IMR-90 (cell line): ENCODE measurements at regions not wholly inside any gene's neighbourhood (a gene's known extent, or its start where the extent isn't known, plus 50 kb on each side); places are given as distances from the start of the nearest gene placed in this dataset.

Experiments
- ATAC-seq: fragments of 200-7000 bp; cut with Tn5 transposase; 2 replicates; pipeline ENCODE4 v1.9.1; 2020; ENCODE audit warnings: low read depth, mild to moderate bottlenecking, moderate library complexity
- BruUV-seq: library from RNA; stranded (reverse); fragments of 400-500 nt; replicated peaks from 2 replicates; lab custom pipeline; 2021; lab: Mats Ljungman, UMichigan
- CTCF ChIA-PET: fragments of 300-600 bp; formaldehyde crosslinking; extraction: SDS; loops from one replicate; lab custom pipeline; 2021; ENCODE audit warnings: antibody characterized with exemption; lab: Yijun Ruan, JAX
- POLR2A ChIA-PET: fragments of 300-600 bp; sonication (Branson Sonifier 250); formaldehyde crosslinking; loops from one replicate; lab custom pipeline; 2022; ENCODE audit warnings: antibody characterized with exemption; ENCODE audit not compliant: unreplicated experiment; lab: Charles Lee
- DNase-seq: peaks from one replicate; pipeline ENCODE4 v3.0.0; 2013
- H2AFZ ChIP-seq: replicated peaks from 2 replicates; pipeline ENCODE3; 2013; ENCODE audit warnings: low read length, mild to moderate bottlenecking; ENCODE audit not compliant: poor library complexity
- H2AK5ac ChIP-seq: 2 replicates; pipeline ENCODE4 v1.6.1; 2013; ENCODE audit warnings: low read depth, low read length, inconsistent platforms
- H2AK9ac ChIP-seq: replicated peaks from 2 replicates; pipeline ENCODE3; 2013; ENCODE audit warnings: mild to moderate bottlenecking, low read depth, low read length, moderate library complexity; ENCODE audit not compliant: poor library complexity
- H2BK120ac ChIP-seq: 2 replicates; pipeline ENCODE4 v1.6.1; 2013; ENCODE audit warnings: low read depth, low read length, inconsistent platforms
- H2BK15ac ChIP-seq: 3 replicates; pipeline ENCODE4 v1.6.1; 2013; ENCODE audit warnings: low read depth, low read length, inconsistent platforms
- H2BK20ac ChIP-seq: 2 replicates; pipeline ENCODE4 v1.6.1; 2013; ENCODE audit warnings: low read depth, mild to moderate bottlenecking, inconsistent platforms, low read length, moderate library complexity
- H2BK5ac ChIP-seq: 2 replicates; pipeline ENCODE4 v1.6.1; 2013; ENCODE audit warnings: mild to moderate bottlenecking, low read depth, low read length, inconsistent platforms; ENCODE audit not compliant: poor library complexity, severe bottlenecking
- H3K14ac ChIP-seq: replicated peaks from 2 replicates; pipeline ENCODE4 v1.6.1; 2013; ENCODE audit warnings: low read depth, low read length, inconsistent platforms
- H3K18ac ChIP-seq: 2 replicates; pipeline ENCODE4 v1.6.1; 2013; ENCODE audit warnings: low read depth, low read length, control low read depth
- H3K23ac ChIP-seq: 2 replicates; pipeline ENCODE4 v1.6.1; 2013; ENCODE audit warnings: low read depth, low read length, inconsistent platforms
- H3K27ac ChIP-seq: 2 replicates; pipeline ENCODE4 v1.5.1; 2013; ENCODE audit warnings: mild to moderate bottlenecking, control low read depth, low read length; ENCODE audit not compliant: insufficient read depth
- H3K27me3 ChIP-seq: 2 replicates; pipeline ENCODE4 v1.6.1; 2013; ENCODE audit warnings: low read length; ENCODE audit not compliant: control insufficient read depth, insufficient read depth
- H3K36me3 ChIP-seq: 2 replicates; pipeline ENCODE4 v1.6.1; 2013; ENCODE audit warnings: low read length, mixed read lengths; ENCODE audit not compliant: control insufficient read depth, insufficient read depth
- H3K4ac ChIP-seq: 2 replicates; pipeline ENCODE4 v1.6.1; 2013; ENCODE audit warnings: low read depth, low read length, inconsistent platforms
- H3K4me1 ChIP-seq: 2 replicates; pipeline ENCODE4 v1.6.1; 2013; ENCODE audit warnings: low read length, mixed read lengths; ENCODE audit not compliant: control insufficient read depth, insufficient read depth
- H3K4me2 ChIP-seq: 2 replicates; pipeline ENCODE4 v1.6.1; 2013; ENCODE audit warnings: low read depth, mild to moderate bottlenecking, control low read depth, low read length, moderate library complexity
- H3K4me3 ChIP-seq: 2 replicates; pipeline ENCODE4 v1.5.1; 2013; ENCODE audit warnings: low read depth, mild to moderate bottlenecking, control low read depth, low read length, moderate library complexity; ENCODE audit not compliant: insufficient read depth
- H3K56ac ChIP-seq: 2 replicates; pipeline ENCODE4 v1.6.1; 2013; ENCODE audit warnings: low read length, inconsistent platforms; ENCODE audit not compliant: insufficient read depth; ENCODE audit errors: extremely low read depth
- H3K79me1 ChIP-seq, 2 experiments: 2 replicates each; pipeline ENCODE4 v1.6.1; 2013; ENCODE audit warnings: low read length in 2 of 2, inconsistent platforms in 1 of 2, low read depth in 1 of 2
- H3K9ac ChIP-seq: 2 replicates; pipeline ENCODE4 v1.6.1; 2013; ENCODE audit warnings: low read depth, low read length, control low read depth
- H3K9me1 ChIP-seq: 2 replicates; pipeline ENCODE4 v1.6.1; 2013; ENCODE audit warnings: low read length, inconsistent platforms; ENCODE audit not compliant: insufficient read depth
- H3K9me3 ChIP-seq: 2 replicates; pipeline ENCODE4 v1.6.1; 2013; ENCODE audit warnings: low read length; ENCODE audit not compliant: control insufficient read depth, insufficient read depth
- H4K20me1 ChIP-seq: 2 replicates; pipeline ENCODE4 v1.6.1; 2013; ENCODE audit warnings: low read length, inconsistent platforms; ENCODE audit not compliant: insufficient read depth
- H4K5ac ChIP-seq: 2 replicates; pipeline ENCODE4 v1.6.1; 2013; ENCODE audit warnings: mild to moderate bottlenecking, low read depth, low read length, control low read depth
- H4K8ac ChIP-seq, 2 experiments: 2 replicates each; pipeline ENCODE4 v1.6.1; 2013; ENCODE audit warnings: low read depth in 2 of 2, low read length in 2 of 2, control low read depth in 1 of 2, inconsistent platforms in 1 of 2
- H4K91ac ChIP-seq: 2 replicates; pipeline ENCODE4 v1.6.1; 2013; ENCODE audit warnings: low read depth, low read length, inconsistent platforms; ENCODE audit not compliant: insufficient read depth
- CHD1 ChIP-seq: IDR thresholded peaks from 2 replicates; pipeline ENCODE4 v1.6.1; 2012; ENCODE audit warnings: low read depth, low read length, improper control_type of control experiment
- POLR2A ChIP-seq: IDR thresholded peaks from 2 replicates; pipeline ENCODE4 v1.6.1; 2012; ENCODE audit warnings: mild to moderate bottlenecking, low read depth, low read length
- WGBS, 2 experiments: methylation state at CpG; one replicate each; pipeline versions ENCODE4 v1.1.5 to v1.1.7; 2013; ENCODE audit warnings: missing lambda C conversion rate in 2 of 2; ENCODE audit not compliant: insufficient read length in 1 of 2; ENCODE audit errors: extremely low coverage in 2 of 2; 5-methylcytosine and 5-hydroxymethylcytosine counted together
- dilution Hi-C: fragments of 300-500 bp; cut with HindIII; formaldehyde crosslinking; loops from one replicate; pipeline ENCODE4 v1.14.3; 2018; ENCODE audit warnings: low sequenced_read_pairs; ENCODE audit not compliant: unreplicated experiment
- in situ Hi-C: fragments of 300-500 bp; cut with MboI; formaldehyde crosslinking; loops from 3 replicates; pipeline ENCODE4 v1.14.3; 2019; ENCODE audit warnings: low sequenced_read_pairs, inconsistent platforms, mixed read lengths
- intact Hi-C: fragments of 100-400 bp; cut with micrococcal nuclease; formaldehyde crosslinking; loops from 2 replicates; pipeline ENCODE4 v1.10.0; 2022

- Histone ChIP-seq H2AK9ac (no peak overlapping the region), H3K4me3 (no peak overlapping the region), H3K27me3 (no peaks in the 10 kb centered on the region), H2BK120ac (no peak overlapping the region), H3K18ac (no peak overlapping the region), H2BK15ac (no peak overlapping the region), H4K8ac (no peak overlapping the region), H3K36me3 (no peaks in the 10 kb centered on the region), H3K56ac (no peak overlapping the region), H2AFZ (no peak overlapping the region), H4K20me1 (0 out of 2 replicates have a peak, but pooled peaks cover 1% of the 10 kb centered on the region), H3K4ac (no peak overlapping the region), H2BK5ac (no peak overlapping the region), H3K14ac (no peak overlapping the region), H3K27ac (no peak overlapping the region), H3K23ac (no peak overlapping the region), H3K4me2 (no peak overlapping the region), H3K79me1 (peaks cover 2 to 21% of the 10 kb centered on the region in 2 experiments; a peak in 2 of 4 replicates), H4K5ac (no peak overlapping the region), H3K9me1 (peaks cover 2% of the 10 kb centered on the region; the same call in 1 of the 2 replicates), H3K9ac (no peak overlapping the region), H2AK5ac (no peak overlapping the region), H4K91ac (no peak overlapping the region), H2BK20ac (no peak overlapping the region), H3K9me3 (no peaks in the 10 kb centered on the region), H3K4me1 (peaks cover 6% of the 10 kb centered on the region)
- CTCF ChIA-PET = interaction anchor here (1.2 kb wide), 1 partner anchor 37 kb away, joined by 4 read pairs; no protein-coding TSS in a partner anchor
- no peak for DNase-seq
- POLR2A ChIA-PET = no interaction called here
- no TSS peak for BruUV-seq
- dilution Hi-C loops (no loop called here), in situ Hi-C loops (loop anchor here (25.0 kb wide), 1 partner anchor 768 kb away; no protein-coding TSS in a partner anchor), intact Hi-C loops (loop anchor here (5.0 to 10.0 kb wide), 2 partner anchors 88 to 131 kb away; no protein-coding TSS in a partner anchor)
- 80% methylated on average over 3 of the region's 9 CpGs; no CpG with 5 or more reads in 1 of the 2 experiments for WGBS, 2 experiments
- ATAC-seq = no peak
- TF ChIP-seq POLR2A (no peak), CHD1 (no peak)
Measured at GRCh38 chr17:72594248-72594647, 473.4 kb downstream of the SOX9 start.
